HG03103 (cell line): ENCODE measurements at regions not wholly inside any gene's neighbourhood (a gene's known extent, or its start where the extent isn't known, plus 50 kb on each side); places are given as distances from the start of the nearest gene placed in this dataset.

ENCODE experiments used
- ATAC-seq: cut with Tn5 transposase; IDR thresholded peaks from one replicate; pipeline ENCODE4 v1.9.1; 2021; ENCODE audit warnings: low read depth; ENCODE audit not compliant: unreplicated experiment

- ATAC-seq: no peak
Observed at GRCh38 chrX:139141370-139141769, 389.2 kb upstream of the F9 start.

DNA sequence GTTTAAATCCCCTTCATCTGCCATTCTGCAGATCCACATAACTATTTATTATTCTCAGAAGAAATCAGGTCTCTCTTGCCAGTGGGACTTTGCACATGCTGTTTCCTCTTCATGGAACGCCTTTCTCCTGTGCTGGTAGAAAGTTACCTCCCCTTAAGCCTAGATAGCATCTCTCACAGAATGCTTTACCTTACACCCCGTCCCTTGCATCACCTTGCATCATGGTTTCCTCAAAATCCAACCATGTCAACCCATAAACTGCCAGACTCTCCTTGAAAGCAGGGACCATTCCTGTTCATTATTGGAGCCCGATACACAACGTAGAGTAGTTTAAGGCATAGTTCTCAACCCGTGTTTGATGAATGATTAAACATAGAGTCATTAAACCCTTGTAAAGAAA, 396.2 kb upstream of the F9 start:
- ATAC-seq: no peak

DNA sequence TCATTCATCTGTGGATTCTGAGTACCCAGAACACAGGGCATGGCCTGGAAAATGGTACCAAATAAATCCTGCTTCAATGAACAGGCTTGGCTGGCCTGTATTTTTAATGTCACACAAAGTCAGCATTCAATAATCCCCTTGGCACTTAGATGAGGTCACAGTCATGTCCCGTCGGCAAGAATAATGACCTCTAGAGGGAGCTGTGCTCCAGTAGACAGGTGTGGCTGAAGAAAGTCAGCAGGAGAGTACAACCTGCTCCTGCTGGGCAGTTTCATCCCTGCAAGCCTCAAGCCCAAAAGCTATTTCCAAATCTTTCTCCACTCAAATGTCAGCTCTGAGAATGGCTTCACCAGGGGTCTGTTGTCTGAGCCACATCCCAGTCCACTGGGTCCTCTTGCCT, 404.0 kb upstream of the F9 start:
- ATAC-seq: peak; percentile 82

GRCh38 chrX:139125916-139126315, 404.6 kb upstream of the F9 start:
- ATAC-seq: no peak

- ATAC-seq: no peak
Observed at GRCh38 chrX:139121616-139122286, 408.8 kb upstream of the F9 start.

DNA sequence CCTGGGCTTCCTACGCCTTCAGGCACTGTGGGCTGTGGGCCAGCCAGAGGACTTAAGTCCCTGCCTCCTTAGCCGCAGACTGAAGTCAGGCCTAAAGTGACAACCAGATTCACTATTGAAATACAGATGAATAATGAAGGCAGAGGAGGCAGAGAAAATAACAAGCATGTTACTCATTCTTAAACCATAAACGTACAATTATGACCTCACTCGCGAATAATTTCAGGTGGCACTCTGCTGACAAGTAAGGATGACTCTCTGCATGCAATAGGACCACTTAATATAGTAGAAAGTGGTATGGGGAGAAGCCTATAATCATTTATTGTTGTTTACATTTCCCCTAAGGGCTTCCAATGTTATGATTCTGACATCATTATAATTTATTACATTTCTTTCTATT, 409.2 kb upstream of the FGF13 start:
- ATAC-seq: no peak

DNA sequence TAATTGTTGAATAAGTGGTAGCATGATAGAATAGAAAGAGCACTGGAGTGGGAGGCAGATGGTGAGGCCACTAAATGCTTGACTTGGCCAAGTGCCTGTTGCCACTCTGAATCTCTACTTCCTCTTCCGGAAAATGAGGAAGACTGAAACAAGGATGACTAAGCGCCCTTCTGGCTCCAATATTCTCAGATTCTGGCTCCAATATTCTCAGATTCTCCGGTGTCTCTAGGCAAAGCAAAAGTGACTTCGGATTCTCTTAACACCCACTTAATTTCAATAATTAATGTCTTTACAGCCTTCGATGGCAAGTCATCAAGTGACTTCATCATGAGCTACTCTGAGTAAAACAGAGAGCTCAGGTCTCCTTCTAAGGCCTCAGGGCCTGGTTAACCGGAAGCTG, 402.2 kb upstream of the FGF13 start:
- ATAC-seq: no peak

DNA sequence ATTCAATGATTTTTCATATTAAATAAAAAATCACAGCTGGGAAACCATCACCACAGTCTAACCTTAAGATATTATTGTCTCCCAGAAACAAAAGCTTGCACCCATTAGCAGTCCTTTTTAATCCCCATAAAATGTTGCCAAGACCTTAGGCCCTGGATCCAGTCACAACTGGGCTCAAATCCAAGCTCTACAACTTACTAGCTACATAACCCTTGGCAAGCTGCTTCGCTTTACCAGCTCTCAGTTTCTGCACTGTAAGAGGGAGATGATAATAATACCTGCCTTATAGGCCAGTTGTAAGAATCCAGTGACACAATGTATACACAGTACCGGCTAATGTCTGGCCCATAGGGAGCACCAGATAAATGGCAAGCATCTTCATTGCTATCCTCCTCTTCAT, 400.9 kb upstream of the FGF13 start:
- no peak for ATAC-seq

DNA sequence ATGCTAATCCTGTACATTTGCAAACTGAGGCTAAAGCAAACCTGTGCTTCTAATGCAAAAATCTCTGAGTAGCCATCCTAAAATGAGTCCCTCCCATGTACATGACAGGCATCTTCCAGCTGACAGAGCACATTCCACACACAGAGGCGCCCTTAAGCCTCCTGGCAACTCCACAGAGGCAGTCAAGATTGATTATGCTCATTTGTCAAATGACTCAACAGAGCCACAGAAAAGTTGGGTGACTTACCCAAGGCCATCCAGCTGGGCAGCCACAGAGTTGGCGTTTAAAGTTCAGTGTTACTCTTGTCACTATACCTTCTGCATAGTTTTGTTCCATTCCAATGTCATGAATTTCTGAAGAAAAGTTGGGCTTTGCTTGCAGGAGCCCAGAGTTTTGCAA, 394.6 kb upstream of the FGF13 start:
- ATAC-seq: no peak

GRCh38 chrX:139094671-139095592, 383.4 kb upstream of the FGF13 start:
- no peak for ATAC-seq

DNA sequence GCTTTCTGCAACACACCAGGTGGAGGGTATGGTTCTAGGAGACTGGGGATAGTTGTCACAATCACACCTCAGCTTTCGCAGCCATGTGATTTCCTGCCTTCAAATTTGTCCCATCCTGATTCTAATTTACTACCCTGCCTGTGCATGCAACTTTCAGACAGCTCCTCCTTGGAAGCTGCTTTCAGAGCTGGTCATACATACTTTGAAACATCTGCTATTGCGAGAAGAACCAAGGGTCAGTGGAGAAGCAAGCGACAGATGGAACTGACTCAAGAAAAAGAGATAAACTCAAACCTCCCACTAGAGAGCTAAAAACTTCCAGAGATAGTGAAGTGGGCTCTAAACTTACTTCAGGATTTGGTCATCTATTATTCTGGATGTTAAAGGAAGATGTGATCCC, 381.7 kb upstream of the FGF13 start:
- no peak for ATAC-seq

- no peak for ATAC-seq
Observed at GRCh38 chrX:139091878-139092277, 380.4 kb upstream of the FGF13 start.

- ATAC-seq: no peak
Observed at GRCh38 chrX:139091066-139091465, 379.5 kb upstream of the FGF13 start.

DNA sequence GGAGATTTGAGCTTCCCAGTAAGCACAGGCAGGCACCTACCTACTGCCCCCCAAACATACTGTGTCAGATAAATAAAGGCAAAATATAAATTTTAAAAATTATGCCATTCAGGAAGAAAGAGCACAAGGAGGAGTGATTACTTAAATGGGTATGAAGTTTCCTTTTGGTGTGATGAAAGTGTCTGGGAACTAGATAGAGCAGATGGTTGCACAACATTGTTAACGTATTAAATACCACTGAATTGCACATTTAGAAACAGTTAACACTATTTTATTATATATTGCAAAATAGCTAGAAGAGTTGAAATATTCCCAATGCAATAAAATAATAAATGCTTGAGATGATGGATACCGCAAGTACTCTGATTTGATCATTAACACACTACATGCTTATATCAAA, 374.7 kb upstream of the FGF13 start:
- no peak for ATAC-seq

- ATAC-seq: no peak
Observed at GRCh38 chrX:139085404-139085803, 373.9 kb upstream of the FGF13 start.

DNA sequence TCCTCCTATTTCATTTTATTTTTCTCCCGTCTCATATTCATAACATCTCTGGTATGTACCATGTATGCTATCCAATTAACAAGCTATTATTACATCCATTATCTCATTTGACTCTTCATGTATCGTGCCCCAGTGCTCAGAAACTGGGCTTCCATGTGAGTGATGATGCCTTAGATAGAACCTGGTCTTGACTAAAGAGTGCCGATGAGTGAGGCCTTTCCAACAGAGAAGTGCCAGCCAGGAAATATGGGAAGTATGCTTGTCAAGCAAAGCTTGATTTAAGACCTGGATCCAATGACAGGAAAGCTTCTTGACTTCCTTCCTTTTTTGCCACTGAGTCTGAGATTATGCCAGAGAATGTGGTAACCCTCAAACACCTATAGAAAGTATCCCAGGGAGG, 371.7 kb upstream of the FGF13 start:
- no peak for ATAC-seq

DNA sequence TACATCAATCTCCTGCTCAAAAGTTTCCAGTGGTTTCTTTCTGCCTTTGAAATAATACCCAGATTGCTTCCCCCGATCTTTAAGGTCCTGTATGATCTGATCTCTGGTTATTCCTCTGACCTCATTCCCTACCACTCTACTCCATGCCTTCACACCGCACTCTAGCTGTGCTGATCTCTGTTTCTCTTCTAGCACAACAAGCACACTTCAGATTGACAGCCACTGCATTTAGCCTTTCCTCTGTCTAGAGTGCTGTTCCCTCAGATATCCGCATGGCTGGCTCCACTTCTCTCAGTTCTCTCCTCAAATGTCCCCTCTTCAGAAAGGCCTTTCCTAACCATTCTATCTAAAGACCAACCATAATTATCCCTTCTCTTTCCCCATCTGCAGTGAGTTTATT, 370.4 kb upstream of the FGF13 start:
- no peak for ATAC-seq

GRCh38 chrX:139079789-139080188, 368.3 kb upstream of the FGF13 start:
- no peak for ATAC-seq

GRCh38 chrX:139078761-139079280, 367.3 kb upstream of the FGF13 start:
- no peak for ATAC-seq

- no peak for ATAC-seq
Observed at GRCh38 chrX:139078342-139078741, 366.8 kb upstream of the FGF13 start.

GRCh38 chrX:139077281-139078250, 366.0 kb upstream of the FGF13 start:
- no peak for ATAC-seq
